ENCODE measurements at regions not wholly inside any gene's neighbourhood (a gene's known extent, or its start where the extent isn't known, plus 50 kb on each side); places are given as distances from the start of the nearest gene placed in this dataset.

DNA sequence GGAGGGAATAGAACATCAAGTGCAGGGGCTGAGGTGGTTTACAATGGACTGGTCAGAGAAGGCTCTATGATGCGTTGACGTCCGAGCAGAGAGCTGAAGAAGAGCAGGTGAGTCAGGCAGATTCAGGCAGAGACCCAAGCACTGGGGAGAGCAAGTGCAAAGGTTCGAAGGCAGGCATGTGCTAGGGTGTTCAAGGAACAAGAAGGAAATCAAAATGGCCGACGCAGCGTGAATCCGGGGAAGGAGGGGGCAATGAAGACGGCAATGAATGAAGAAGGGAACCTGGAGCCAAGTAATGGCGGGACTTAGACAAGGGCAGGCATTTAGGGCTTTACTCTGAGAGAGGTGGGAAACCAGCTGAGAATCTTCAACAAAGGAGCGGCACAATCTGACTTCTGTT, 56.8 kb upstream of the DCTD start:
- H3K4me1 ChIP-seq: no peaks in the 10 kb centered on the region
- no peak overlapping the region for H3K27ac ChIP-seq
- no peak for DNase-seq
- no peaks in the 10 kb centered on the region for H3K9me3 ChIP-seq
- no peaks in the 10 kb centered on the region for H3K27me3 ChIP-seq (ENCODE audit: insufficient read depth in 3 of 3, low read length in 2 of 3)
- no peak overlapping the region for H3K4me3 ChIP-seq
- WGBS, 3 donors: 90 to 93% (median 90%) methylated on average over 11 of the region's 11 CpGs
- no peak for ATAC-seq
- TF ChIP-seq, protein P1, sequence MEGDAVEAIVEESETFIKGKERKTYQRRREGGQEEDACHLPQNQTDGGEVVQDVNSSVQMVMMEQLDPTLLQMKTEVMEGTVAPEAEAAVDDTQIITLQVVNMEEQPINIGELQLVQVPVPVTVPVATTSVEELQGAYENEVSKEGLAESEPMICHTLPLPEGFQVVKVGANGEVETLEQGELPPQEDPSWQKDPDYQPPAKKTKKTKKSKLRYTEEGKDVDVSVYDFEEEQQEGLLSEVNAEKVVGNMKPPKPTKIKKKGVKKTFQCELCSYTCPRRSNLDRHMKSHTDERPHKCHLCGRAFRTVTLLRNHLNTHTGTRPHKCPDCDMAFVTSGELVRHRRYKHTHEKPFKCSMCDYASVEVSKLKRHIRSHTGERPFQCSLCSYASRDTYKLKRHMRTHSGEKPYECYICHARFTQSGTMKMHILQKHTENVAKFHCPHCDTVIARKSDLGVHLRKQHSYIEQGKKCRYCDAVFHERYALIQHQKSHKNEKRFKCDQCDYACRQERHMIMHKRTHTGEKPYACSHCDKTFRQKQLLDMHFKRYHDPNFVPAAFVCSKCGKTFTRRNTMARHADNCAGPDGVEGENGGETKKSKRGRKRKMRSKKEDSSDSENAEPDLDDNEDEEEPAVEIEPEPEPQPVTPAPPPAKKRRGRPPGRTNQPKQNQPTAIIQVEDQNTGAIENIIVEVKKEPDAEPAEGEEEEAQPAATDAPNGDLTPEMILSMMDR (IDR thresholded peaks at IDR 0.05): no peak
- intact Hi-C loops (cut with DNase I): no loop called here
- H3K36me3 ChIP-seq (ENCODE audit: insufficient read depth in 1 of 2, low read depth in 1 of 2): no peaks in the 10 kb centered on the region

DNA sequence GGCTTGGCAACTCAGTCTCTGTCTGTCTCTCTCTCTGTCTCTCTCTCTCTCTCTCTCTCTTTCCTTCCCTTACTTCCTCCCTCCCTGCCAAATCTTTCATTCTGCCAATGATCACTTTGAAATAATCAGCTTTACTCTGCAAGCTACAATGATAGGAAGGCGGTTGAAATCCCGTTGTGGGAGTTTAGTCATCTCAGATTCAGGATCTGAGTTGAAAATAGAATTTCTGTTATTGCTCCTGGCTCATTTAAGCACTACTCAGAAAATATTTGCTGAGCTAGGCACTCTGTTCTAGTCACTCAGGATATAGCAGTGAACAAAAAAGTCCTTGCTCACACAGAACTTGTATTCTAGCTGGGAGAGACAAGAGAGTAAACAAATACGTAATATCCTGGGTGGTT, 56.3 kb upstream of the DCTD start:
- no peak overlapping the region for H3K4me3 ChIP-seq
- H3K27ac ChIP-seq: no peak overlapping the region
- no peaks in the 10 kb centered on the region for H3K9me3 ChIP-seq
- ATAC-seq: no peak
- 58 to 65% (median 62%) methylated on average over 3 of the region's 3 CpGs for WGBS, 3 donors
- no peaks in the 10 kb centered on the region for H3K36me3 ChIP-seq (ENCODE audit: insufficient read depth in 1 of 2, low read depth in 1 of 2)
- no peak for DNase-seq
- TF ChIP-seq, protein P1 (IDR thresholded peaks at IDR 0.05): no peak
- intact Hi-C loops (cut with DNase I): no loop called here
- H3K4me1 ChIP-seq: no peaks in the 10 kb centered on the region
- no peaks in the 10 kb centered on the region for H3K27me3 ChIP-seq (ENCODE audit: insufficient read depth in 3 of 3, low read length in 2 of 3)

DNA sequence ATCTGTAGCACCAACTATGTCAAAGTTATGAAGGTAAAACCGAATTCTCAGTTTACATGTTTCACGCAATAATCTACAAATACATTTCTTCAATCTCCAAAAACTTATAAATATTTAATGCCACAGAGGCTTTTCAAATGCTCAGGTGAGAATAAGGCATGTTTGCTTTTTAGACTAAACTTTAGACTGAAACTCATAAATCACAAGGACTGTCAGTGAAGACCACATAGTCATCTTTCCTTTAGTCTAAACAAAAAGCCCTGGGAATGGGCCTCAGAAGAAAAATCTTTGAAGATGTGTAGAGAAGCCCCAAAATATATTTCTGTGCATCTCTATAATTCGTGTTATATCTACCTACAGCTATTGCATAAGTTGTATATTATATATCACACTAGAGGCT, 54.5 kb upstream of the DCTD start:
- DNase-seq (no peak), ATAC-seq (no peak)
- no peaks in the 10 kb centered on the region for H3K27me3 ChIP-seq (ENCODE audit: insufficient read depth in 3 of 3, low read length in 2 of 3)
- H3K4me3 ChIP-seq: no peak overlapping the region
- no peaks in the 10 kb centered on the region for H3K9me3 ChIP-seq
- WGBS, 3 donors: 79 to 83% (median 83%) methylated on average over 3 of the region's 3 CpGs
- no peaks in the 10 kb centered on the region for H3K36me3 ChIP-seq (ENCODE audit: insufficient read depth in 1 of 2, low read depth in 1 of 2)
- intact Hi-C loops (cut with DNase I): no loop called here
- TF ChIP-seq, protein P1 (IDR thresholded peaks at IDR 0.05): no peak
- no peak overlapping the region for H3K27ac ChIP-seq
- no peaks in the 10 kb centered on the region for H3K4me1 ChIP-seq

DNA sequence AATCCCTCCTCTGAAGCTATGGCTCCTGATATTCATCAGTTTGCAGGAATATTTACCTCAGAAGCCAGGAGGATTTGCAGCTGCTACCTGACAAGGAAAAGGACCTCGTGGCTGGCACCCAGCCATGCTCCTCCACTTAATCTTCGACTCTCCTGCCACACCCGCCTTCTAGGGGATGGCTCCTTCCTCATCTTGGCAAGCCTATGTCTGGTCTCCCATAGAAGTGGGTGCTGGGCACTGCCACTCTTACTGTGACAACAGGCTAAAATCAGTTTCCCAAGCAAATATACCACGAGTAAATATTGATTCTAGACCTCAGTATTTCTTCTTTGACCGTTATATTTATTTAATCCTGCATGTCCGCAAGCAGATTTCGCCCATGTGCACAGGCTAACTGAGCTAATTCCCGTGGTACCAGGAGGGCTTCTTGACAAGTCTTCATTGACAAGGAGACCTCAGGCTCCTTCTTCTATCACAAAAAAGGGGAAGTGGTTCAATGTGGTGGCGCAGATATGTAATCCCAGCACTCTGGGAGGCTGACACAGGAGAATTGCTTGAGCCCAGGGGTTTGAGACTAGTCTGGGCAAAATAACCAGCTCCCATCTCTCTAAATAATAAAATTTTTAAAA, 52.6 kb upstream of the DCTD start:
- ATAC-seq (no peak), DNase-seq (no peak)
- Histone ChIP-seq H3K27me3 (ENCODE audit: insufficient read depth in 3 of 3, low read length in 2 of 3) (no peaks in the 10 kb centered on the region), H3K36me3 (ENCODE audit: insufficient read depth in 1 of 2, low read depth in 1 of 2) (no peaks in the 10 kb centered on the region), H3K4me3 (no peak overlapping the region), H3K27ac (no peak overlapping the region), H3K4me1 (no peaks in the 10 kb centered on the region), H3K9me3 (no peaks in the 10 kb centered on the region)
- 69 to 77% (median 75%) methylated on average over 9 of the region's 9 CpGs for WGBS, 3 donors
- intact Hi-C loops (cut with DNase I): no loop called here
- TF ChIP-seq, protein P1 (IDR thresholded peaks at IDR 0.05): no peak
